SU-DHL-6 (cell line): ENCODE measurements at regions not wholly inside any gene's neighbourhood (a gene's known extent, or its start where the extent isn't known, plus 50 kb on each side); places are given as distances from the start of the nearest gene placed in this dataset.

ENCODE experiments used
- H2AFZ ChIP-seq: fragments of 200-600 bp; sonication (generic); 2 replicates; pipeline ENCODE4 v1.6.1; 2014; ENCODE audit warnings: low read depth, mild to moderate bottlenecking, moderate library complexity, mixed read lengths, antibody characterized with exemption, low read length; ENCODE audit not compliant: severe bottlenecking
- H3F3A ChIP-seq: fragments of 200-600 bp; shearing (Covaris generic); 2 replicates; pipeline ENCODE4 v1.6.0; 2016; ENCODE audit warnings: antibody characterized with exemption, mild to moderate bottlenecking; ENCODE audit not compliant: insufficient read depth
- H3K27ac ChIP-seq: fragments of 200-600 bp; sonication (generic); 2 replicates; pipeline ENCODE4 v1.5.1; 2016; ENCODE audit warnings: low read depth, mild to moderate bottlenecking, low read length, moderate library complexity, mixed read lengths
- H3K27me3 ChIP-seq: fragments of 200-600 bp; sonication (generic), shearing (Covaris generic); 2 replicates; pipeline ENCODE4 v1.6.0; 2014; ENCODE audit warnings: mild to moderate bottlenecking, low read length
- H3K36me3 ChIP-seq: fragments of 200-600 bp; sonication (generic); 2 replicates; pipeline ENCODE4 v1.6.1; 2014; ENCODE audit warnings: mild to moderate bottlenecking, low read length, mixed read lengths
- H3K4me2 ChIP-seq: fragments of 300-600, 200-600 bp; shearing (Covaris generic), sonication (generic); 2 replicates; pipeline ENCODE4 v1.6.0; 2014; ENCODE audit warnings: low read length, low read depth, mild to moderate bottlenecking; ENCODE audit not compliant: poor library complexity, severe bottlenecking
- H3K4me3 ChIP-seq: fragments of 200-600 bp; sonication (generic); 2 replicates; pipeline ENCODE4 v1.5.1; 2014; ENCODE audit warnings: antibody characterized with exemption, low read length, mild to moderate bottlenecking, mixed read lengths; ENCODE audit not compliant: insufficient read depth, poor library complexity, severe bottlenecking
- H3K79me2 ChIP-seq: fragments of 200-600 bp; sonication (generic); 2 replicates; pipeline ENCODE4 v1.6.1; 2014; ENCODE audit warnings: mild to moderate bottlenecking, low read length, moderate library complexity; ENCODE audit not compliant: insufficient read depth
- H3K9ac ChIP-seq: fragments of 200-600 bp; sonication (generic); 2 replicates; pipeline ENCODE4 v1.7.0; 2014; ENCODE audit warnings: mild to moderate bottlenecking, low read length
- H3K9me2 ChIP-seq: fragments of 200-600 bp; sonication (generic); replicated peaks from 2 replicates; pipeline ENCODE4 v1.6.1; 2014; ENCODE audit warnings: low read length; ENCODE audit not compliant: insufficient read depth
- H3K9me3 ChIP-seq: fragments of 200-600 bp; sonication (generic); 2 replicates; pipeline ENCODE4 v1.6.1; 2014; ENCODE audit warnings: low read length, mixed read lengths; ENCODE audit not compliant: insufficient read depth
- H4K20me1 ChIP-seq: fragments of 200-600 bp; sonication (generic); 2 replicates; pipeline ENCODE4 v1.6.1; 2014; ENCODE audit warnings: low read depth, mild to moderate bottlenecking, antibody characterized with exemption, low read length, moderate library complexity, mixed read lengths
- EZH2phosphoT487 ChIP-seq: fragments of 200-600 bp; sonication (generic), shearing (Covaris generic); conservative IDR thresholded peaks from 2 replicates; pipeline ENCODE4 v1.6.1; 2018; ENCODE audit warnings: mild to moderate bottlenecking, antibody characterized with exemption, low read length, moderate library complexity, mixed read lengths
- TF ChIP-seq, protein P1 (sequence below): fragments of 200-600 bp; sonication (generic); IDR thresholded peaks from one replicate; pipeline ENCODE4 v1.5.1; 2017; ENCODE audit warnings: antibody characterized with exemption, mild to moderate bottlenecking, low read length, moderate library complexity; ENCODE audit not compliant: insufficient read depth, poor library complexity, severe bottlenecking

DNA sequence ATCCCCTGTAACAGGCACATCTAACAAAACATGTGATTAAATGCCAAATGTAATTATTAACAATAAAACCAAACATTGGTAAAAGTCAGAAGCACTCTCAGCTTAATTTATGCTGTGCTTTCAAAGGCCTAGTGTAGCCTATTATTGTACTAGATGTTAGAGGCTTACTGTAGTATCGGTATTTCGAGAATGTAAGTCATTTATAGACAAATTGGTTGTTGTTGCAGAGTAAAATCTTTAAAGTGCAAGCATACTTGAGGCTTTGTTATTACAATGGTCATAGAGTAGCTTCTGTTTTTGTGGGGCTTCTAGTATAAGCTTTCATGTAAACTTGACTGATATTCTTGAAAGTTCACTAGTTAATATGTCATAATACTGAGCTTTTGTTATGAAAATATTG, 965.8 kb downstream of the PLA2G4A start:
- H3K27me3 ChIP-seq: no peaks in the 10 kb centered on the region
- H3K36me3 ChIP-seq: no peaks in the 10 kb centered on the region
- no peak overlapping the region for H3K4me3 ChIP-seq
- H3K27ac ChIP-seq: no peak overlapping the region
- H4K20me1 ChIP-seq: no peaks in the 10 kb centered on the region
- no peaks in the 10 kb centered on the region for H3K9me2 ChIP-seq
- no peaks in the 10 kb centered on the region for H3F3A ChIP-seq
- no peak overlapping the region for H3K9ac ChIP-seq
- H3K79me2 ChIP-seq: no peaks in the 10 kb centered on the region
- no peak overlapping the region for H3K4me2 ChIP-seq
- no peaks in the 10 kb centered on the region for H3K9me3 ChIP-seq
- H2AFZ ChIP-seq: no peak overlapping the region
- TF ChIP-seq, protein P1, sequence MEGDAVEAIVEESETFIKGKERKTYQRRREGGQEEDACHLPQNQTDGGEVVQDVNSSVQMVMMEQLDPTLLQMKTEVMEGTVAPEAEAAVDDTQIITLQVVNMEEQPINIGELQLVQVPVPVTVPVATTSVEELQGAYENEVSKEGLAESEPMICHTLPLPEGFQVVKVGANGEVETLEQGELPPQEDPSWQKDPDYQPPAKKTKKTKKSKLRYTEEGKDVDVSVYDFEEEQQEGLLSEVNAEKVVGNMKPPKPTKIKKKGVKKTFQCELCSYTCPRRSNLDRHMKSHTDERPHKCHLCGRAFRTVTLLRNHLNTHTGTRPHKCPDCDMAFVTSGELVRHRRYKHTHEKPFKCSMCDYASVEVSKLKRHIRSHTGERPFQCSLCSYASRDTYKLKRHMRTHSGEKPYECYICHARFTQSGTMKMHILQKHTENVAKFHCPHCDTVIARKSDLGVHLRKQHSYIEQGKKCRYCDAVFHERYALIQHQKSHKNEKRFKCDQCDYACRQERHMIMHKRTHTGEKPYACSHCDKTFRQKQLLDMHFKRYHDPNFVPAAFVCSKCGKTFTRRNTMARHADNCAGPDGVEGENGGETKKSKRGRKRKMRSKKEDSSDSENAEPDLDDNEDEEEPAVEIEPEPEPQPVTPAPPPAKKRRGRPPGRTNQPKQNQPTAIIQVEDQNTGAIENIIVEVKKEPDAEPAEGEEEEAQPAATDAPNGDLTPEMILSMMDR: no peak
- TF ChIP-seq EZH2phosphoT487: no peak

DNA sequence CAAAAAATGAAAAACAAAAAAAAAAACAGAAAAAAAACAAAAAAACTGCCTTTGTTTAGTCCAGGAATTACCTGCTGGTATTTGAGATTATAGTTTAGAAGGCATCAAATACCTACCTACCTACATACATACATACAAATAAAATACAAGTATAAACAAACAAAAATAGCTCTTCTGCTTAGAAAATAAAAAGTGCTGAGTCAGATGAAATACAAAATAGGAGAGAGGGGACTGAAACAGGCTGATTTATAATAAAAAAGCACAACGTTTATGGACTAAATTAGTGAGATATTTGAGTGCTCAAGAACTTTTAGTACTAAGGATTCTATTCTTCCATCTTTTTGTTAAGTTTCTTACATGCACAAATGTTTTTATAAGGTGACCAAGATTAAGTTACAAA, 980.8 kb downstream of the PLA2G4A start:
- Histone ChIP-seq H3F3A (no peaks in the 10 kb centered on the region), H3K27ac (no peak overlapping the region), H3K36me3 (no peaks in the 10 kb centered on the region), H3K9me2 (no peaks in the 10 kb centered on the region), H3K9ac (no peak overlapping the region), H3K4me3 (no peak overlapping the region), H3K9me3 (no peaks in the 10 kb centered on the region), H4K20me1 (no peaks in the 10 kb centered on the region), H3K27me3 (no peaks in the 10 kb centered on the region), H2AFZ (no peak overlapping the region), H3K79me2 (no peaks in the 10 kb centered on the region), H3K4me2 (no peak overlapping the region)
- TF ChIP-seq EZH2phosphoT487: no peak
- TF ChIP-seq, protein P1: no peak

DNA sequence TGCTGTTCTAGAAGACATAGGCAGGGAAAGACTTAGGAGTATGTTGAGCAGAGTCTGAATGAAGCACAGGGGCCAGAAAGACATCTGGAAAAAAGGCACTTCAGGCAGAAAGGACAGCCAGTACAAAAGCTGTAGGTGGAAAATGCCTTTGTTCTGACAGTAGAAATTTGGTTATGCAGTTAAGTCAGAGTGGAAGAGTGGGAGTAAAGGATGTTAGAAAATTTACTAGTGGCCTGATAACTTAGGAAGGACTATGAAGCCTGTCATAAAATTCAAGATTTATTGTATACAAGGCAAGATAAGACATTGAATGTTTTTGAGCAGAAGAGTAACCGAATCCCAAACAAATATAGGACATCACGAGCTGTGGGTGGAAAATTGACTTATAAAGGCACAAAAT, 987.9 kb downstream of the PLA2G4A start:
- Histone ChIP-seq H3F3A (no peaks in the 10 kb centered on the region), H3K27me3 (no peaks in the 10 kb centered on the region), H2AFZ (no peak overlapping the region), H4K20me1 (no peaks in the 10 kb centered on the region), H3K9ac (no peak overlapping the region), H3K4me3 (no peak overlapping the region), H3K9me3 (no peaks in the 10 kb centered on the region), H3K27ac (no peak overlapping the region), H3K9me2 (no peaks in the 10 kb centered on the region), H3K4me2 (no peak overlapping the region), H3K79me2 (no peaks in the 10 kb centered on the region), H3K36me3 (no peaks in the 10 kb centered on the region)
- TF ChIP-seq EZH2phosphoT487: no peak

DNA sequence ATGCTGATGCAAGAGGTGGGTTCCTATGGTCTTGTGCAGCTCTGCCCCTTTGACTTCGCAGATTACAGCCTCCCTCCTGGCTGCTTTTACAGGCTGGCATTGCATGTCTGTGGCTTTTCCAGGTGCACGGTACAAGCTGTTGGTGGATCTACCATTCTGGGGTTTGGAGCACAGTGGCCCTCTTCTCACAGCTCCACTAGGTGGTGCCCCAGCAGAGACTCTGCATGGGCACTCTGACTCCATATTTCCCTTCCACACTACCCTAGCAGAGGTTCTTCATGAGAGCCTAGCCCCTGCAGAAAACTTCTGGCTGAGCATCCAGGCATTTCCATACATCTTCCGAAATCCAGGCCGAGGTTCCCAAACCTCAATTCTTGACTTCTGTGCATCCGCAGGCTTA, 989.0 kb downstream of the PLA2G4A start:
- no peaks in the 10 kb centered on the region for H3F3A ChIP-seq
- no peak overlapping the region for H3K9ac ChIP-seq

More for the DNA sequence above, 989.0 kb downstream of the PLA2G4A start:
- Histone ChIP-seq H3K4me2 (no peak overlapping the region), H3K36me3 (no peaks in the 10 kb centered on the region), H3K9me3 (no peaks in the 10 kb centered on the region), H4K20me1 (no peaks in the 10 kb centered on the region), H3K4me3 (no peak overlapping the region), H2AFZ (no peak overlapping the region), H3K27ac (no peak overlapping the region), H3K9me2 (no peaks in the 10 kb centered on the region), H3K79me2 (no peaks in the 10 kb centered on the region), H3K27me3 (no peaks in the 10 kb centered on the region)
- TF ChIP-seq, protein P1: no peak
- TF ChIP-seq EZH2phosphoT487: no peak
